ENCODE measurements at regions not wholly inside any gene's neighbourhood (a gene's known extent, or its start where the extent isn't known, plus 50 kb on each side); places are given as distances from the start of the nearest gene placed in this dataset.

DNA sequence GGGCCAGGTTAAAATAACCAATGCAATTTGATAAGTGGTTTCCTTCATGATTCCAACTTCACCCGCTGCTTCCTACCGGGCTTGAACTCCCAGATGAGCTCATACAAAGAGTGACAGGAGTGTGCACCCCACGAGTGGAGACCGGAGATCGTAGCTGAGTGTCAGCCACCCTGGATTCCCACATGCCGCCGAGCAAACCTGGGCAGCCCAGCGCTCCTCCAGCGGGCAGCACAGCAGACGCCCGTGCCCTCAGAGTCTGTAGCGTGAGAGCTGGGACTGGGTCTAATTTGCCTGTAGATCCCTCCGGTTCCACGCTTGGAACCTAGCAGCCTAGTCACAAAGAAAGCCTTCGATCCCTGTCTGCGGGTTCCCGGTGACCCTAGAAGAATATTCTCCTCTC lies 476.1 kb upstream of the MGMT start:
- DNase-seq (ENCODE audit: low spot score) = no peak

DNA sequence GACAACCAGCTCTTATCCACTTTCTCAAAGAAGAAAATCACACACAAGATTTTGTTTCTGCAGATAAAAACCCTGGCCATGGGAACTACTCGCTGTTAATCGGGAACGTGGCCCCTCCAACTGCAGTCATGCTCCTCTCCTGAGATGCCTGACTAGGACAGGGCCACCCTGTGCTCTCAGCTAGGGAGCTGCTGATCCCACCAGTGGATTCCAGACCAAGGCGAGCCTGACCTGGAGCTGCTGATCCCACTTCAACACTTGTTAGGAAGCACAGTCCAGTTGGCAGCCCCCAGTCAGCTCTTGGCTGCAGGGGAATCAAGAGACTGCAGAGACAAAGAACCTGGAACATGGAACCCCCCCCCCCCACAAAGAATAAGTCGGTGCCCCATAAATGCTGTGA lies 474.3 kb upstream of the MGMT start:
- DNase-seq (ENCODE audit: low spot score) = no peak

DNA sequence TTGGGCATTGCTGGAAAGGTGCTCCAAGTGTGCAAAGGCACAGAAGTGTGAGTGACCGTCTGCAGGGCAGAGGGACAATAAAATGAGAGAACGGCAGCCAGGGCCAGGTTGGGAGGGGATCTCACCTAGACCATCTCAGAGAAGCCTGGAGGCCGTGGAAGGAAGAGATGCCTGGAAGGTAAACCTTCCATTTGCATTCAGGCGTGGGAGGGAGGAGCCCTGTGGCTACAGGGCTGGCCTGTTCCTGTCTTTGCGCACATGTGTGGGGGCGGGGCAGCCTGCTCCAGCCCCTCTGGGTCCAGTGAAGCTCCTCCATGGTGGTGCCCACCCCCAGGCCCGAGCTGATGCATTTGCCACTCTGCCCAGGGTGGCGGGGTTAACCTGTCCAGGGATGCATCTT lies 473.6 kb upstream of the MGMT start:
- DNase-seq (ENCODE audit: low spot score) = no peak

DNA sequence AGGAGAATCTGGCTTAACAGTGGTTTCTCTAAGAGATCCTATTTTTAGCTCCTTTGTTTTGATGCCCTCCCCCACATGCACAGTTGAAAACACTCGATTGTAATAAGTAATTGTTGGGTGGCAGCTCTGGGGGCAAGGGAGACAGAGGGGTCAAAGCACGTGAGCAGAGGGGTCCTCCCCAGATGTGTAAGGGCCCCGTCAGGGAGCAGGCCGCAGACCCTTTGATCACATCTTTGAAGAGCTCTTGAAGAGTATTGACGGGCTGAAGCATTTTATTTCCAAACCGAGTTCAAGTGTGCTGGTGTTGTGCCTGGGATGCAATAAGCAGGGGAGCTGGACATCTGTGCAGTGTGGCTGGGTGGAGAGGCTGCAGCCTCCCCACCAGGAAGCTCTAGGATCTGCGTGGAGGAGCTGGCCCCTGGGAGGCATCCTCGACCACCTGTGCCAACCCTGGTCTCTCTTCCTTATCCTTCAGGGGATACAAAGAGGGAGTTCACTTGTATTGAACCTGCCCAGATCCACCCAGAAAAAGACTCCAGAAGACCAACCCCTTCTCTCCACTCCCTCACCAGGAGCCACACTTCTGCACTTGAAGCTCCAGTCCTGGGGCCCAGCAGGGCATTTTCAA lies 473.0 kb upstream of the MGMT start:
- DNase-seq (ENCODE audit: low spot score) = no peak

- no peak for DNase-seq (ENCODE audit: low spot score)
These were observed 472.4 kb upstream of the MGMT start for GRCh38 chr10:128994598-128995143.

DNA sequence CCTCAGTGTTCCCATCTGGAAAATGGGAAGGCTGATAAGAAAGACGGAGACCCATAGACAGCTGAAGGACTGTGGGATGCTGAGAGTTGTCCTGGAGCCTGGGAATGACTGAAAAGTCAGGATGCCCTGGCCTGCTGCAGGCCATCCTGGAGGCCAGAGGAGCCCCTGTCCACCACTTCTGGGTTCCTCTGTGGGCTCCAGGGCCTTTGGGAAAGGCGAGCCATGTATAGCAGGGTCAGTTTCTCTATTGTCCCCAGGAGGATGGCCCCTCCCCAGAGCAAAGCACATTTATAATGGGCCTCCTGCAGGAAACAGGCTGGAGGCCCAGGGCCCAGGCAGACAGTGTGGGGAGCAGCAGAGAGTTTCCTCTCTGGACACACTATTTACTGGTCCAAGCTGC lies 471.4 kb upstream of the MGMT start:
- no peak for DNase-seq (ENCODE audit: low spot score)

DNA sequence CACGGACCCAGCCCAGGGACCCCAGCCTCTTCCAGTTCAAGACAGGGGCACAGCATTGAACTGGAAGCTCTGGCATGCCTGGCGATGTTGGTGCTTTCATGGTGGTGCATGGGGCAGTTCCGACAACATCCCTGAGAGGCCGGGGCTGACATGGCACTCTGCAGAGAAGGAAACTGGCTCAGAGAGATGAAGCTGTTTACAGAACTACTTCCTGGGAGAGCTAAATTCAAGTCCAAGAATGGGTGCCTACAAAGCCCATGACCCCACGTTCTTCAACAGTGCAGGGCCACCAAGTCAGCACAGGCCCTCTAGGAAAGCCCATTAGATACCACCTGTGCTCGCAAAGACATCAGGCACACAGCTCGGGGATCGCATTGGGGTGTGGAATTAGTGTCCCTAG lies 470.9 kb upstream of the MGMT start:
- no peak for DNase-seq (ENCODE audit: low spot score)

DNA sequence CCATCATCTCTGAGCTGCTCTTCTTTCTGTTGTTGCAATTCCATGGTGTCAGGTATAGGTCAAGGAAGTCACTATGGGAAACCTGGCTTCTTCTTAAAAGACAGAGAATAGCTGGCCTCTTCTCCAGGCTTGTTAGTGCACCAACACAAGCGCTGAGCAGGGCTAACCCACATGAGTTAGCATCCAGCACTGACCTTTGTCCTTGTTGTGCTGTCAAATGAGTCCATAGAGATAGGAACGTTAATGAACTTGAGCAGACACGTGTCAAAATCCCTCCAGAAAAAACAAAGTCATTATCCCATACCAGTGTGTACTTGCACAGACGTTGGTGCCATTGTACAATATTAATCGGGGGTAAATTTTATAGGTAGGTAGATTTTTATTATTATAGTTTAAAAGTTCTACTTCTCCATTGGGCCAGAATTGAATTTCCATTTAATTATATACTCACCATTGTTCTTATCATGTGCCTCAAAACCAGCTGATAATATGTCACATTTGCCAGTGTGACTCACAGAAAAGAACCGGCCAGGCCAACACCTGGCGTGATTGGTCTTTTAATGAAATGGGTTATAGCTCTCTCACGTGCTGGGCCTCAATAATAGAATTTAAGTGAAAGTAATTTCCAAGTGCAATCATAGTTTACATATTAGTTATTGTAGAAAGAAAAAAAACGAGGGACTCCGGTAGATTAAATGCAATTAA lies 468.8 kb upstream of the MGMT start:
- no peak for DNase-seq (ENCODE audit: low spot score)

- no peak for DNase-seq (ENCODE audit: low spot score)
These were observed 462.6 kb upstream of the MGMT start for GRCh38 chr10:129004398-129004797.

DNA sequence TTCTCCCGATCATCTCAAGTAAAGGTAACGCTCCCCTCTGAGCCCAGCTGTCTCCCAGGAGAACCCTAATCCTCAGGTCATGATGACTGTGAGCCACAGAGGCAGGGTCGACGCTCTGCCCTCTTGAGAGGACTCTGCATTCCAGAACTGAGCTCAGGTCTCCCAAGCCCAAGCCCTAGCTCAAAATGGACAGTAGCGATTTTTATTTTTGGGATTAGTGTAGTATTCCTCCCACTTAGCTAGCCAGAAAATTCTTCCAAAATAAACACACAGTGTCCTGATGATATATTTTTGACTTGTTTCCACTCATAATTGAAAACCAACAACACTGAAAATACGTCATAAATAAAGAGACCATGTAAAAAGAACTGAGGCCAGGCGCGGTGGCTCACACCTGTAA lies 462.0 kb upstream of the MGMT start:
- no peak for DNase-seq (ENCODE audit: low spot score)

DNA sequence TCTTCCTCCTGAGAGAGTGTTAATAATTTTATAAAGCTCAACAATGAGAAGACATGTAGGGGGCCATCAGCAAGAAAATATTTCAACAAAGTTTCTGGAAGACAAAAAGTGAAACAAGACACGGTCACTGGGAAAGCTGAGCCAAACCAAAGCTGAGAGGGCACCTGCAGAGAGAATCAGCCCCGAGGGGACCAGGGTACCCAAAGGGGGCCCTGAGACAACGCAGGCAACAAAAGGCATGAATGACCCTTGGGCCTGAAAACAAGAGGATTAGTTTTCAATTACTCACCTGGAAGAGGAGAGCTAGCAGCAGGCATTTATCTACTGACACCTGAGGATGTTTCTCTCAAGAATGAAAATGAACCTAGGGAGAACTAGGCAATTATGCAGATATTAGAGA lies 461.2 kb upstream of the MGMT start:
- no peak for DNase-seq (ENCODE audit: low spot score)

GRCh38 chr10:129018511-129018910 lies 448.5 kb upstream of the MGMT start:
- no peak for DNase-seq (ENCODE audit: low spot score)

- DNase-seq (ENCODE audit: low spot score) = no peak
These were observed 446.2 kb upstream of the MGMT start for GRCh38 chr10:129020651-129021330.

GRCh38 chr10:129021594-129022304 lies 445.3 kb upstream of the MGMT start:
- DNase-seq (ENCODE audit: low spot score) = no peak

- no peak for DNase-seq (ENCODE audit: low spot score)
These were observed 444.0 kb upstream of the MGMT start for GRCh38 chr10:129023082-129023481.

DNA sequence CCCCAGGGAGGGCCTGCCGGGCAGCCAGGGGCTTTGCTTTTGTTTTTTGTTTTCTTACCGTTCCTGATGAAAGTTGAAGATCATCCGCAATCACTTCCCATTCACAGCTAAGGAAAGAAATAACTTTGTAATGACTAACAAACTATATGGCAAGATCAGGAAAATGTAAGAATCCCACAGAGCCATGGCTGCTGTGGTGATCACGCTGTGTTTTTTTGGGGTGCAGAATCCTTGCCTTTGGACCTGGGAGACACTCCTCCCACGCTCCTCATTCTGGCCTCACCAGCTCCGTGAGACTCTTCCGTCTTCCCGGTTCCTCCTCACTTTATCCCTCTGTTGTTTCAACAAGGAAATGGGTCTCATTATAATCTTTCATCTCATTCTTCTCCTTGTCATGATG lies 443.0 kb upstream of the MGMT start:
- no peak for DNase-seq (ENCODE audit: low spot score)

DNA sequence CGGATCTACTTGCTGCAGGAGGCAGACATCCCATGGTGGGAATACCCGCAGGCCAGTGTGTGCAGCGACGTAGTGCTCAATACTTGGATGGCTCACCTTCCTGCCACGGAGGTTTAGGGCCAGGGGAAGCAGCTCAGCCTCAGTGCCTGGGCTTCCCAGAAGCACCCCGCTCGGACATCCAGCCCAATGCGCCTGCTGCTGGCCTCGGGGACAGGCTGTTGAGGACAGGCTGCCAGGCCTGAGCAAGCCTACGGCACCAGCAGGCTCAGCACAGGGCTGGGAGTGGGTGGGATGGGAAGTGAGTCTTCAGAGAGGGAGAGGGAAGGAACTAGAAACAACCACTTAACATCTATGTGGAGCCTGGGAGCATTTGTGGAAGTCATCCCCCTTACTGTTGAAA lies 441.3 kb upstream of the MGMT start:
- DNase-seq (ENCODE audit: low spot score) = no peak

GRCh38 chr10:129027906-129028305 lies 439.1 kb upstream of the MGMT start:
- no peak for DNase-seq (ENCODE audit: low spot score)

DNA sequence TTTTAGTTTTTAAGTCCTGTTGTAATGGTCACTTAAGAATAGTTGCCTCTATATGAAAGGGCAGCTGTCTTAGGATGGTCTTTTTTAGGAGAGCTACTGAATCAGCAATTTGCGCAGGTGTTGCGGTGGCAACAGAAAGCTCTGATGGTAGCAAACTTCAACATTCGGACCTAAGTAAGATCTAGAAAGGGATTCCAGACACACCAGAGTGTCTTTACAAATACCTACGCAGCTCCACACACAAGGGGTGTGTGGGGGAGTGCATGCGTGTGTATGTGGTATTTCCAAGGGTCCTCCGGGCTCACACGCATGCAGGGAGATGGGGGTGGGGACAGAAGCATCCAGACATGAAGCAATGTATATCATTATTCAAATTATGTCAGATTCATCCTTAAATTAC lies 438.6 kb upstream of the MGMT start:
- DNase-seq (ENCODE audit: low spot score) = no peak

- DNase-seq (ENCODE audit: low spot score) = no peak
These were observed 438.0 kb upstream of the MGMT start for GRCh38 chr10:129029051-129029450.

DNA sequence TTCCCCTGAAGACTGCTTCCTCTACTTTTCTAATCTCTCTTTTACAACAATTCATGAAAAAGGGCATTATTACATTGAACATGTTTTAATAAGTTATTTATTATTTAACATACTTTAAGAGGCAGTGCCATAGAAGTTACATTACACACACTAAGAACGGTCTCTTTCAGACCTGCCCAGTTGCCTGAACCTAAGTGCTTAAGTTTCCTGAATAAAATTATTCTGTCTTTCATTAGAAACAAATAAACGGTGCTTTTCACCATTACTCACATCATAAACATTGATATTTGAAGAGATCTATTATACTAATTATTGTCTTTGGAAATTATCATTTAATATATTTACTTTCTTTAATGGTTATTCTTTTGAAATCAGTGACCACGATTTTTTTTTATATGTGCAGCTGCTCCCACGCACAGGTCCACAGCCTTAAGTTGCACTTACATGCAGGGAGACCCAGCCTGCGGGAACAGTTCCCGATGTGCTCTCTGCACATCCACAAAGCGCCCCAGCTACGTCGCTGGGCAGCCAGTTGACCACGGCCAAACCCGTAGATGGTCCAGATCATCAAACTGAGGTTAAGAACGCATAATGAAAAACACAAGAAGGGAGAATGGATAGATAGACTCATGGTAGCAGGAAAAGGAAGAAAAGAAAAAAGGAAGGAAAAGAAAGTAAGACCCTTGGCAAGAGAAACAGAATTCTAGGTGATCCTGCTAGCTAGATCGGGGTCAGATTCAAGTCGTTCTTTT lies 437.0 kb upstream of the MGMT start:
- DNase-seq (ENCODE audit: low spot score) = no peak

All from mesenteric fat pad (tissue), 1 donor.